Endothelial cell of umbilical vein (primary cell): ENCODE measurements at regions not wholly inside any gene's neighbourhood (a gene's known extent, or its start where the extent isn't known, plus 50 kb on each side); places are given as distances from the start of the nearest gene placed in this dataset.

Experiments
- BruUV-seq: library from RNA; stranded (reverse); fragments of 400-500 nt; replicated peaks from 2 replicates; lab custom pipeline; 2021; lab: Mats Ljungman, UMichigan
- CTCF ChIA-PET: fragments of 300-600, 350-600 bp; sonication (Branson Sonifier 250); formaldehyde crosslinking; loops from one replicate; lab custom pipeline; 2021; ENCODE audit warnings: antibody characterized with exemption, inconsistent platforms; lab: Charles Lee
- POLR2A ChIA-PET: fragments of 300-600, 350-600 bp; sonication (Branson Sonifier 250); formaldehyde crosslinking; loops from one replicate; lab custom pipeline; 2021; ENCODE audit warnings: antibody characterized with exemption, inconsistent platforms; lab: Charles Lee
- DNase-seq: peaks from one replicate; pipeline ENCODE4 v3.0.0-alpha.2; 2011; ENCODE audit warnings: low read depth, low spot score
- FAIRE-seq: peaks from 2 replicates; lab custom pipeline; 2011; peaks lifted over from hg19 to GRCh38; lab: Jason Lieb, UNC
- H2AFZ ChIP-seq: 2 replicates; pipeline ENCODE4 v1.6.0; 2012; ENCODE audit warnings: low read depth, low read length, control low read depth, inconsistent platforms
- H3K27ac ChIP-seq: 2 replicates; pipeline ENCODE4 v1.5.1; 2011; ENCODE audit warnings: low read depth, mild to moderate bottlenecking, control low read depth, low read length, moderate library complexity; ENCODE audit not compliant: insufficient read depth
- H3K27me3 ChIP-seq, 2 experiments: 2 replicates each; pipeline versions ENCODE4 v1.6.0 to v1.6.1; 2011; ENCODE audit warnings: low read length in 2 of 2, mixed read lengths in 1 of 2; ENCODE audit not compliant: control insufficient read depth in 2 of 2, insufficient read depth in 2 of 2
- H3K36me3 ChIP-seq, 2 experiments: 2 replicates in 1 of 2; 3 replicates in 1 of 2; pipeline ENCODE4 v1.5.1; 2011; ENCODE audit warnings: low read length in 2 of 2, mild to moderate bottlenecking in 1 of 2, moderate library complexity in 1 of 2; ENCODE audit not compliant: control insufficient read depth in 2 of 2, insufficient read depth in 2 of 2; ENCODE audit errors: extremely low read depth in 1 of 2
- H3K4me1 ChIP-seq: 3 replicates; pipeline ENCODE4 v1.5.1; 2011; ENCODE audit warnings: mild to moderate bottlenecking, low read length; ENCODE audit not compliant: control insufficient read depth, insufficient read depth; ENCODE audit errors: extremely low read depth
- H3K4me2 ChIP-seq: 2 replicates; pipeline ENCODE4 v1.6.1; 2011; ENCODE audit warnings: low read length, control low read depth, mixed read lengths; ENCODE audit not compliant: insufficient read depth
- H3K4me3 ChIP-seq, 3 experiments: fragments of 200-600 bp in 1 of 3; sonication (generic), shearing (Covaris generic) in 1 of 3; replicated peaks in 1 of 3; 2 replicates each; pipeline ENCODE4 v1.5.1; 2011 to 2016; ENCODE audit warnings: control low read depth in 3 of 3, low read length in 3 of 3, mild to moderate bottlenecking in 2 of 3, inconsistent platforms in 1 of 3, low read depth in 1 of 3, moderate library complexity in 1 of 3; ENCODE audit not compliant: insufficient read depth in 1 of 3
- H3K79me2 ChIP-seq: 2 replicates; pipeline ENCODE4 v1.6.0; 2012; ENCODE audit warnings: low read length, inconsistent platforms; ENCODE audit not compliant: control insufficient read depth, insufficient read depth
- H3K9ac ChIP-seq: replicated peaks from 2 replicates; pipeline ENCODE3; 2011; ENCODE audit warnings: low read length, control low read depth; ENCODE audit not compliant: insufficient read depth; ENCODE audit errors: extremely low read depth
- H3K9me1 ChIP-seq: replicated peaks from 3 replicates; pipeline ENCODE4 v1.6.0; 2011; ENCODE audit warnings: mild to moderate bottlenecking, low read length; ENCODE audit not compliant: control insufficient read depth, insufficient read depth; ENCODE audit errors: extremely low read depth
- H3K9me3 ChIP-seq: replicated peaks from 2 replicates; pipeline ENCODE4 v1.5.1; 2012; ENCODE audit warnings: low read length, inconsistent platforms; ENCODE audit not compliant: control insufficient read depth, insufficient read depth
- H4K20me1 ChIP-seq: replicated peaks from 2 replicates; pipeline ENCODE3; 2011; ENCODE audit warnings: mild to moderate bottlenecking, low read length; ENCODE audit not compliant: control insufficient read depth, insufficient read depth; ENCODE audit errors: extremely low read depth
- EZH2 ChIP-seq: IDR thresholded peaks from 2 replicates; pipeline ENCODE4 v1.6.1; 2012; ENCODE audit warnings: borderline replicate concordance, low read depth, mild to moderate bottlenecking, moderate library complexity, low read length, inconsistent platforms; ENCODE audit not compliant: severe bottlenecking
- FOS ChIP-seq: IDR thresholded peaks from 2 replicates; pipeline ENCODE4 v1.6.1; 2011; ENCODE audit warnings: mild to moderate bottlenecking, low read length, moderate library complexity, borderline replicate concordance; ENCODE audit not compliant: insufficient read depth
- GATA2 ChIP-seq: IDR thresholded peaks from 2 replicates; pipeline ENCODE4 v1.7.0; 2011; ENCODE audit warnings: low read depth, mild to moderate bottlenecking, moderate library complexity, mixed read lengths, low read length; ENCODE audit not compliant: insufficient read length, insufficient read depth
- JUN ChIP-seq: IDR thresholded peaks from 2 replicates; pipeline ENCODE4 v1.6.1; 2011; ENCODE audit warnings: borderline replicate concordance, low read depth; ENCODE audit not compliant: insufficient read length, insufficient read depth
- MYC ChIP-seq: IDR thresholded peaks from one replicate; pipeline ENCODE4 v1.6.1; 2011; ENCODE audit warnings: mild to moderate bottlenecking, low read depth, low read length
- POLR2A ChIP-seq: IDR thresholded peaks from 2 replicates; pipeline ENCODE4 v1.6.1; 2012; ENCODE audit warnings: low read depth, mild to moderate bottlenecking, control low read depth, low read length
- POLR2AphosphoS5 ChIP-seq: IDR thresholded peaks from 2 replicates; pipeline ENCODE4 v1.6.1; 2012; ENCODE audit warnings: low read depth, mild to moderate bottlenecking, control low read depth, low read length, moderate library complexity; ENCODE audit not compliant: insufficient read depth
- dilution Hi-C: fragments of 300-500 bp; cut with MboI; formaldehyde crosslinking; loops from one replicate; pipeline ENCODE4 v1.15.0; 2019; ENCODE audit warnings: low sequenced_read_pairs; ENCODE audit not compliant: extremely low pct_ligation_motif_present
- intact Hi-C: fragments of 100-400 bp; cut with micrococcal nuclease; formaldehyde crosslinking; loops from one replicate; pipeline ENCODE4 v1.10.0; 2022
- TF ChIP-seq, protein P1 (sequence below): IDR thresholded peaks from 2 replicates; pipeline ENCODE4 v1.6.1; 2011; ENCODE audit not compliant: insufficient read depth, insufficient read length
- TF ChIP-seq, protein P2 (sequence below), 2 donors: IDR thresholded peaks; 1 replicate in 1 of 2; 2 replicates in 1 of 2; pipeline ENCODE4 v1.5.1; 2011; ENCODE audit warnings: low read length in 2 of 2, mild to moderate bottlenecking in 2 of 2, moderate library complexity in 2 of 2, control low read depth in 1 of 2, inconsistent platforms in 1 of 2, low read depth in 1 of 2; ENCODE audit not compliant: insufficient read depth in 1 of 2; ENCODE audit errors: extremely low read depth in 1 of 2

DNA sequence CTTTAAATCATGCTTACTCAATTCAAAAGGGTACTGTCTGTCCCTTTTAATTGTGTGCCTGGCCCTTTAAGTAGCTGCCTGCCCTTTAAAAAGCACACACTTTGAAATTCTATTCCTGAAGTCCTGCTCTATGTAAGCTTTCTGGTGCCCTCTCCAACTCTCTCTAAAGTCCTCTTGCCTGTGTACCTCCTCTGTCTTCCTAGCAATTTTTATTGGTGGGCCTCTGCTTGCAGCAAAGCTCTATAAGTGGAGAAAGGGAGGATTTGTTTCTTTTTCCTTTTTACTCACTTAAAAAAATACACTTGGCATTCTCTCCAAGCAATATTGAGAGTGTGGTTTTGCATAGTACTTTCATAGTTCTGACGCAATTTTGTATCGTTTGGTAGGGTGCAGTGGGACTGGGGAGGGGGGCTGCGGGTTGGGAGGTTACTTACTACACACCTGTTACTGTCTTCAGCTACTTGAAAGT, 135.4 kb downstream of the LMO4 start:
- TF ChIP-seq, protein P1, sequence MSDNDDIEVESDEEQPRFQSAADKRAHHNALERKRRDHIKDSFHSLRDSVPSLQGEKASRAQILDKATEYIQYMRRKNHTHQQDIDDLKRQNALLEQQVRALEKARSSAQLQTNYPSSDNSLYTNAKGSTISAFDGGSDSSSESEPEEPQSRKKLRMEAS: no peak
- TF ChIP-seq, protein P2, sequence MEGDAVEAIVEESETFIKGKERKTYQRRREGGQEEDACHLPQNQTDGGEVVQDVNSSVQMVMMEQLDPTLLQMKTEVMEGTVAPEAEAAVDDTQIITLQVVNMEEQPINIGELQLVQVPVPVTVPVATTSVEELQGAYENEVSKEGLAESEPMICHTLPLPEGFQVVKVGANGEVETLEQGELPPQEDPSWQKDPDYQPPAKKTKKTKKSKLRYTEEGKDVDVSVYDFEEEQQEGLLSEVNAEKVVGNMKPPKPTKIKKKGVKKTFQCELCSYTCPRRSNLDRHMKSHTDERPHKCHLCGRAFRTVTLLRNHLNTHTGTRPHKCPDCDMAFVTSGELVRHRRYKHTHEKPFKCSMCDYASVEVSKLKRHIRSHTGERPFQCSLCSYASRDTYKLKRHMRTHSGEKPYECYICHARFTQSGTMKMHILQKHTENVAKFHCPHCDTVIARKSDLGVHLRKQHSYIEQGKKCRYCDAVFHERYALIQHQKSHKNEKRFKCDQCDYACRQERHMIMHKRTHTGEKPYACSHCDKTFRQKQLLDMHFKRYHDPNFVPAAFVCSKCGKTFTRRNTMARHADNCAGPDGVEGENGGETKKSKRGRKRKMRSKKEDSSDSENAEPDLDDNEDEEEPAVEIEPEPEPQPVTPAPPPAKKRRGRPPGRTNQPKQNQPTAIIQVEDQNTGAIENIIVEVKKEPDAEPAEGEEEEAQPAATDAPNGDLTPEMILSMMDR (IDR thresholded peaks at IDR 0.05; ENCODE audit: extremely low read depth in 1 of 2, insufficient read depth in 1 of 2, low read depth in 1 of 2, low read length in 2 of 2): no peak
- TF ChIP-seq POLR2A (no peak), MYC (no peak), EZH2 (no peak), GATA2 (no peak), JUN (no peak), POLR2AphosphoS5 (no peak), FOS (no peak)
- ChIA-PET CTCF (no interaction called here), POLR2A (no interaction called here)
- H3K27me3 ChIP-seq: peaks cover 0 to 3% of the 10 kb centered on the region in 2 experiments
- H3K79me2 ChIP-seq: no peaks in the 10 kb centered on the region
- H3K27ac ChIP-seq: no peak overlapping the region
- H3K9me3 ChIP-seq: no peaks in the 10 kb centered on the region
- H2AFZ ChIP-seq: no peak overlapping the region
- no peaks in the 10 kb centered on the region for H4K20me1 ChIP-seq
- FAIRE-seq (no peak), DNase-seq (no peak)
- H3K4me3 ChIP-seq: no peak overlapping the region
- no TSS peak for BruUV-seq
- no peak overlapping the region for H3K9ac ChIP-seq
- dilution Hi-C loops: no loop called here
- no peaks in the 10 kb centered on the region for H3K36me3 ChIP-seq
- H3K4me2 ChIP-seq: no peak overlapping the region
- H3K4me1 ChIP-seq: no peaks in the 10 kb centered on the region
- H3K9me1 ChIP-seq: no peaks in the 10 kb centered on the region
- intact Hi-C loops: no loop called here
